Myocyte (in vitro differentiated cells): ENCODE measurements at regions not wholly inside any gene's neighbourhood (a gene's known extent, or its start where the extent isn't known, plus 50 kb on each side); places are given as distances from the start of the nearest gene placed in this dataset.

Source experiments
- DNase-seq: peaks from one replicate; pipeline ENCODE4 v3.0.0-alpha.2; 2012; ENCODE audit warnings: low read depth

DNA sequence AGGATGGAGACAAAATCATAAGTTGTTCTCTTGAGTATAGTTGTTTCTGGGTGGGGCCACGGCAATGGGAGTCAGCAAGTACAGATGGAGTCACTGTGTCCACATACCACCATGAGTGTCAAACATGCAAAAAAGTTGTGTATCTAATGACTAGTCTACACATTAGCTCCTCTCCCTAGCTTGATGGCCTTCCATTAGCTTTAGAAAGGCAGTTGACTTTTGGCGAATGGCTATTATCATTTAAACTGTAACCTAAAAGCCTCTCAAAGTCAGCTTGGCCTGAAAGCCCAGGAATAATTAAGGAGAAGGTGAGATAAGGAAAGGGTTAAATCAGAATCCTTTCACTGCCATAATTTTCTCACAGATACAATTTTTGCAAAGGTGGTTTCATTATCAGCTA, 95.5 kb upstream of the MEOX2 start:
- no peak for DNase-seq

DNA sequence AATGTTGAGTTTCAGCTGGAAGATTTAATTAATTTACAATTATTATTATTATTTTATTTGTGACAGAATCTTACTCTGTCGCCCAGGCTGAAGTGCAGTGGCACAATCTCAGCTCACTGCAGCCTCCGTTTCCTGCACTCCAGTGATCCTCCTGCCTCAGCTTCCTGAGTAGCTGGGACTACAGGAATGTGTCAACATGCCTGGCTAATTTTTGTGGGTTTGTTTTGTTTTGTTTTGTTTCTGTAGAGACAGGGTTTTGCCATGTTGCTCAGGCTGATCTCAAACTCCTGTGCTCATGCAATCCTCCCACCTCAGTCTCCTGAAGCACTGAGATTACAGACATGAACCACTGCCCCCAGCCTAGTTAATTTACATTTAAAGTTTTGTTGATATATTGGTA, 93.8 kb upstream of the MEOX2 start:
- peak; percentile 57 for DNase-seq

- DNase-seq, result no peak
Measured at GRCh38 chr7:15778191-15778590, 91.7 kb upstream of the MEOX2 start.

DNA sequence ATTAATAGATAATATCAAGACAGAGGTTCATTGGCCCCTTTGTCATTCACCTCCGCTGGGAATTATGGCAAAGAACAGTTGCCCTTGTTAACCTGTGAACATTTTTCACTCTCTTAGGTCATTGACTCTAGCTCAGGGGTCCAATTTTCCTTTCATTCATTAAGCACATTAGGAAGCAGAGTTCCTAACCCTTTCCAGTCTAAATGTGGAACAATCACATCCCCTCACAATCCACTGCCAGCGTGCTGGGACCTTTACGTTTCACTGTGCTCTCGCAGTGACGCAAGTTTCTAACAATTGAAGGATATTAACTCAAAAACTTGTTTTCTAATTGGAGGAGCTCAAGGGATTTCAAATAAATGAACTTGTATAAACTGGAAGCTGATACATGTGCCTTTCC, 79.3 kb upstream of the MEOX2 start:
- DNase-seq, result no peak

GRCh38 chr7:15764851-15765382, 78.4 kb upstream of the MEOX2 start:
- DNase-seq, result no peak

GRCh38 chr7:15764010-15764409, 77.5 kb upstream of the MEOX2 start:
- DNase-seq, result no peak

DNA sequence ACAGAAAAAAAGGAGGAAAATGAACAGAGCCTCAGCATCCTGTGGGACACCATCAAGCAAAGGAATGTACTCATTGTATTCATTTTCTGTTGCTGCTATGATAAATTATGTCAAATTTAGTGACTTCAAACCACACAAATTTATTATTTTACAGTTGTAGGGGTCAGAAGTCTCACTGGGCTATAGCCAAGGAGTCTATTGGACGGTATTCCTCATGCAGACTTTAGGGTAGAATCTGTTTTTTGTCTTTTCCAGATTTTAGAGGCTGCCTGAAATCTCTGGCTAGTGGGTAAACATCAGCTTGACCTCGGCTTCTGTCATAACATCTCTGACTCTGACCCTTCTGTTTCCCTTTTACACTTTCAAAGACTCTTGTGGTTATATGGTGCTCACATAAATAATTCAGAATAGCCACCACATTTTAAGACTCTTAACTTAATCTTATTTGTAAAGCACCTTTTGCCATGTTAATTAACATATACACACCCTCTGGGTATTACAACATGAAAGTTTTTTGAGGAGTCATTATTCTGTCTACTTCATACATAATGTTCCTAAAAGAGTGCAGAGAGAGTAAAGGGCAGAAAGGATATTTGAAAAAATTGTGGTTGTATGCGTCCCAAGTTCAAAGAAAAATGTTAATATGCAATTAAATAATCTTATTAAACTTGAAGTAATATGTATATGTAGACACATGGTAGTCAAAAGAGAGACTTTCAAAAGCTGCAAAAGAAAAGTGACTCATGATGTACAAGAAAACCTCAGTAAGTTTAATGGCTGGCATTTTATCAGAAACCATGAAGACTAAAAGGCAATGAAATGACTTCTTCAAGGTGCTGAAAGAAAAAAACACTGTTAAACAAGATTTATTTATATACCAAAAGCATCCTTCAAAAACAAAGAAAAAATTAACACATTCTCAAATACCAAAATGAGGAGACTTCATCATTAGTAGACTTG, 70.8 kb upstream of the MEOX2 start:
- peak; percentile 52 for DNase-seq

DNA sequence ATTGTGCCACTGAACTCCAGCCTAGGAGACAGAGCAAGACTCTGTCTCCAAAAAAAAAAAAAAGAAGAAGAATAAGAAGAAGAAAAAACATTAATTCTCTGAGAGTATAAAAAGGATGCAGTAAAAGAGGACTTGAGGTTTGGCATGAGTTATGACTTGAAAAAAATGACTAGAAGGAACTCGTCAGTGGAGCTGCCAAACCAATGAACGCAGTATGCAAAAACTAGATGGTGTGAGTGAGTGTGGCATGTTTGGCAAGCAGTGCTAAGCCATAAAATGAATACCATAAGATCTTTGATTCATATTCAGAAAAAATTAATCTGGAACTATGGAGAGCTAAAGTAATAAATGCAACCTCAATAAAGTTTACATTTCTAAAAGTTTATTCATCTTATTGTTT, 68.6 kb upstream of the MEOX2 start:
- no peak for DNase-seq

DNA sequence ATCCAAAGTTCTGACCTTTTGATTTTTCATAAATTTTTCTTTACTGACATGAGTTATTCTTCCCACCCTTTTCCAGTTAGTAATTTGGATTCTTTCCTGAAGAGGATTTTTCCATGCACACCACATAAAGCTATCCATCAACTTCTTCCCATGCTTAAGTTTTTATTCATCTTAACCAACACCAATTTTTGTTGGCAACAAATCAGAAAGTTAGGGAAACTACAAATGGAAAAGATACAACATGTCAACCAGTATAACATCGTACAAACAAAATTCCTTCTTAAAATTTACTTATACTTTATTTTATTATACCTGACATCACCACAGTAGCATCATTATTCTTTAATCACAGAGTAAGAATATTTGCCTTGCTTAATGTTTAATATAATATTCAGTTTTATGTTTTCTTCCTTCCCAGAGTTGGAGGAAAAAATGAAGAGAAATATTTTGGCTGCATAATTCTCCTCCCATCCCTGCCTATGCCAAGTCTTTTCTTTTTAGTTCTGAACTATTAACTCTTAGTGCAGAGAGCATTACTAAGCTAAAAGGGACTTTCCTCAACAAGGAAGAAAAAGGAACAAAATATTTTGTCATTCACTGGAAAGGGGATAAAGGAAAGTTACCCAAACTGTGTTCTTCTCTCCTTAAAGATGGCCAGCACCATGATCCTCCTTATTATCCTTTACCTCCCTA, 67.5 kb upstream of the MEOX2 start:
- DNase-seq, result peak; percentile 71

- no peak for DNase-seq
Measured at GRCh38 chr7:15752377-15752776, 65.9 kb upstream of the MEOX2 start.

DNA sequence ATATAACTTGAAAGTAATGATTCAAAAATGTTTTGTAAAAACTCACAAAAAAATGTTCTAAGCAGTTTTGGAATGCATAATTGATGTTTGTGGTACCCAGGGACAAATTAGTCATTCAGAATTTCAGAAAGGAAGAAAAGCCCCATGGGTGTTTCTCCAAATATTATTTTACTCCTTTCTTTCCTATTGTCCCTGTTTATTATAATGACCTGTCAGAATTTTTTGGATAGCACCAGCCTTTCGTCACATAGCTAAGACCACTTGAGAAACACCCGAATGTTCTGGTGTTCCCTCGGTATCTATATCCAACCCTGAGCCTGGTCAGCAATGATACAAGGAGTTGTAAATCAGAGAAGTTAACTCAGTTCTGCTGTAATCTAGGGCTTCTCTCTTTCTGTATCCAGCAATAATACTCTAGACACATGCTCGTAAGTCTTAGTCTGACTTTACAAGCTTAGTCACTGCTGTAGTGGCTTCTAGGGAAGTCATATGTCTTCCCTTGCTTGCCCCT, 64.8 kb upstream of the MEOX2 start:
- peak; percentile 33 for DNase-seq

DNA sequence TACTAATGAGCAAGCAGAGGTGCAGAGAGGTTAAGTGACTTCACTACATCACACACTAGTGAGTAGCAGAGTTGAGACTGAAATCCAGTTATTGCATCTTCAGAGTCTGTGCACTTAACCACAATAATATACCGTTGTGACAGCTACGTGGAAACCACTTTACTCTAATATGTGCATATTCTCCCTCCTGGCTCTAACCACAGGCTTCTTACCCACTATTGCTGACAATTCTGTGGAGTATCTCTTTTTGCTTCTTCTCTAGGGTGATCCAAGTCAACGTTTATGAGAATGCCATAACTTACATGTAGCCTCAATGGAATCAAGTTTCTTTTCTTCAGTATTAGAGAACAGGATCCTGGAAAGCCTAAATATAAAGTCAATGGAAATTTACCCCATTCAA, 64.2 kb upstream of the MEOX2 start:
- no peak for DNase-seq

DNA sequence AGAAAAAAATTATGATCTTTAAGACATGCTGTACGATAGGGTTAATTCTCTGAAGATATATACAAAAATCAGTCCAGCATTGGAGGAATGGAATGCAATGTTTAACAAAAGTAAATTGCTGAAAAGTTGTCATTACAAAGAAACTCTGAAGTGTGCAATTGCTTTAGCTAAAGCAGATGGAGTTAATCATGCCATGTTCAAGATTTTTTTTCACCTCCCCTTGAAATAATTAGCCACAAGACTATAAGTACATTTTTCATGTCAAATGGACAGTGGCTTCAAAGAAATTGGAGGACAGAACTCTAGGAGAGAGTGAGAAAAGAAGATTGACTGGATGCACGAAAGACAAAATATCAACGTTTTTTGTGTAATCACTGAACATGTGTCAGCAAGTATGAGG, 63.1 kb upstream of the MEOX2 start:
- DNase-seq, result no peak

GRCh38 chr7:15747712-15748111, 61.2 kb upstream of the MEOX2 start:
- no peak for DNase-seq

GRCh38 chr7:15747301-15747700, 60.8 kb upstream of the MEOX2 start:
- peak; percentile 34 for DNase-seq

- no peak for DNase-seq
Measured at GRCh38 chr7:15743926-15744480, 57.5 kb upstream of the MEOX2 start.

- DNase-seq, result no peak
Measured at GRCh38 chr7:15737601-15738000, 51.1 kb upstream of the MEOX2 start.
